EL (cell line): ENCODE measurements at regions not wholly inside any gene's neighbourhood (a gene's known extent, or its start where the extent isn't known, plus 50 kb on each side); places are given as distances from the start of the nearest gene placed in this dataset.
"Not testable (repeated sequence)": the region's sequence is repeated elsewhere in the genome, so short reads cannot be mapped to it uniquely, and the experiment has no call there.

Source experiments
- DNase-seq: peaks from one replicate; pipeline ENCODE4 v3.0.0-alpha.2; 2016

GRCh38 chr19:30281906-30282305, 90.3 kb upstream of the ZNF536 start:
- no peak for DNase-seq

- no peak for DNase-seq
Observed at GRCh38 chr19:30283556-30283955, 88.6 kb upstream of the ZNF536 start.

GRCh38 chr19:30284209-30284608, 88.0 kb upstream of the ZNF536 start:
- no peak for DNase-seq

GRCh38 chr19:30284885-30285284, 87.3 kb upstream of the ZNF536 start:
- no peak for DNase-seq

GRCh38 chr19:30286378-30286777, 85.8 kb upstream of the ZNF536 start:
- no peak for DNase-seq

GRCh38 chr19:30287259-30287658, 84.9 kb upstream of the ZNF536 start:
- no peak for DNase-seq

GRCh38 chr19:30287973-30288372, 84.2 kb upstream of the ZNF536 start:
- DNase-seq, result no peak

- DNase-seq, result no peak
Observed at GRCh38 chr19:30288911-30289310, 83.3 kb upstream of the ZNF536 start.

GRCh38 chr19:30289336-30289735, 82.8 kb upstream of the ZNF536 start:
- DNase-seq, result no peak

- DNase-seq, result not testable (repeated sequence)
Observed at GRCh38 chr19:30290805-30291204, 81.4 kb upstream of the ZNF536 start.

GRCh38 chr19:30293051-30293785, 79.0 kb upstream of the ZNF536 start:
- DNase-seq, result no peak

GRCh38 chr19:30297969-30298368, 74.2 kb upstream of the ZNF536 start:
- DNase-seq, result no peak

GRCh38 chr19:30303131-30303654, 69.0 kb upstream of the ZNF536 start:
- DNase-seq, result no peak

- DNase-seq, result no peak
Observed at GRCh38 chr19:30304540-30304939, 67.6 kb upstream of the ZNF536 start.

- DNase-seq, result no peak
Observed at GRCh38 chr19:30305346-30306060, 66.7 kb upstream of the ZNF536 start.

GRCh38 chr19:30307191-30307974, 64.8 kb upstream of the ZNF536 start:
- DNase-seq, result no peak

- no peak for DNase-seq
Observed at GRCh38 chr19:30309176-30309575, 63.0 kb upstream of the ZNF536 start.

- no peak for DNase-seq
Observed at GRCh38 chr19:30309905-30310601, 62.1 kb upstream of the ZNF536 start.

GRCh38 chr19:30310602-30311263, 61.5 kb upstream of the ZNF536 start:
- no peak for DNase-seq

GRCh38 chr19:30311911-30312310, 60.3 kb upstream of the ZNF536 start:
- DNase-seq, result no peak

- no peak for DNase-seq
Observed at GRCh38 chr19:30312582-30313352, 59.4 kb upstream of the ZNF536 start.
